Body of pancreas (tissue), 4 donors: ENCODE measurements at regions not wholly inside any gene's neighbourhood (a gene's known extent, or its start where the extent isn't known, plus 50 kb on each side); places are given as distances from the start of the nearest gene placed in this dataset.

ENCODE experiments used
- ATAC-seq: fragments of 150-250 bp; one replicate; pipeline ENCODE4 v1.9.1; 2016
- DNase-seq, 4 donors: peaks; one replicate each; pipeline ENCODE4 v3.0.0-alpha.2; 2019
- H3K27ac ChIP-seq, 4 donors: fragments of 200-600 bp; sonication (generic); 1 replicate in 3 of 4; 2 replicates in 1 of 4; pipeline versions ENCODE4 v1.5.1 to v1.6.1; 2016 to 2019; ENCODE audit warnings: mild to moderate bottlenecking in 1 of 4, mixed read lengths in 1 of 4, moderate library complexity in 1 of 4
- H3K27me3 ChIP-seq, 2 donors: fragments of 200-600 bp; sonication (generic); one replicate each; pipeline ENCODE4 v1.6.0; 2016; ENCODE audit warnings: mild to moderate bottlenecking in 1 of 2
- H3K36me3 ChIP-seq, 2 donors: fragments of 200-600 bp; sonication (generic); replicated peaks in 1 of 2; 2 replicates each; pipeline ENCODE4 v1.5.1; 2016; ENCODE audit warnings: low read depth in 2 of 2; ENCODE audit not compliant: insufficient read depth in 1 of 2
- H3K4me1 ChIP-seq: fragments of 200-600 bp; sonication (generic); one replicate; pipeline ENCODE4 v1.6.0; 2016
- H3K4me3 ChIP-seq, 2 donors: fragments of 200-600 bp; sonication (generic); 1 replicate in 1 of 2; 2 replicates in 1 of 2; pipeline ENCODE4 v1.5.1; 2016 to 2019
- H3K9me3 ChIP-seq, 3 donors: fragments of 200-600 bp; sonication (generic); 1 replicate in 2 of 3; 2 replicates in 1 of 3; pipeline ENCODE4 v1.5.1; 2016
- CTCF ChIP-seq, 7 experiments: fragments of 450-650 bp in 4 of 7; fragments of 200-600 bp in 3 of 7; sonication (generic) in 3 of 7; IDR thresholded peaks; one replicate each; pipeline ENCODE4 v1.5.1; 2016 to 2019; ENCODE audit warnings: antibody characterized with exemption in 7 of 7
- POLR2A ChIP-seq, 3 donors: fragments of 450-650 bp; IDR thresholded peaks; one replicate each; pipeline ENCODE4 v1.6.1; 2016; ENCODE audit warnings: antibody characterized with exemption in 3 of 3, mild to moderate bottlenecking in 2 of 3
- WGBS, 2 donors: methylation state at CpG; one replicate each; pipeline ENCODE4 v1.1.5; 2017; 5-methylcytosine and 5-hydroxymethylcytosine counted together
- intact Hi-C: fragments of 100-400 bp; cut with DNase I; formaldehyde crosslinking; loops from one replicate; pipeline ENCODE4 v1.15.1; 2023

- Histone ChIP-seq H3K9me3 (no peaks in the 10 kb centered on the region), H3K27me3 (no peaks in the 10 kb centered on the region), H3K4me3 (no peak overlapping the region), H3K36me3 (no peaks in the 10 kb centered on the region), H3K27ac (peak overlapping the region in 3 of 4 donors; percentile 58 to 67 (median 67)), H3K4me1 (no peaks in the 10 kb centered on the region)
- TF ChIP-seq CTCF (IDR thresholded peaks at IDR 0.05) (peak; percentile 12 to 65 (median 55)), POLR2A (IDR thresholded peaks at IDR 0.05) (no peak)
- 10 to 11% methylated on average over 12 of the region's 12 CpGs for WGBS, 2 donors
- peak; percentile 95 for ATAC-seq
- DNase-seq: peak; percentile 45 to 86 (median 72)
- intact Hi-C loops: loop anchor here (5.0 kb wide), 1 partner anchor 332 kb away; no protein-coding TSS in a partner anchor
These were observed 314.9 kb upstream of the DIPK2B start for GRCh38 chrX:45515262-45516215.

- no peak for ATAC-seq
- DNase-seq: no peak
These were observed 312.4 kb upstream of the DIPK2B start for GRCh38 chrX:45513042-45513441.

GRCh38 chrX:45508454-45508853 is 307.8 kb upstream of the DIPK2B start:
- Histone ChIP-seq H3K9me3 (no peaks in the 10 kb centered on the region), H3K4me3 (no peak overlapping the region), H3K27me3 (no peaks in the 10 kb centered on the region), H3K4me1 (peaks cover 25% of the 10 kb centered on the region), H3K27ac (no peak overlapping the region), H3K36me3 (no peaks in the 10 kb centered on the region)
- DNase-seq: peak in 1 of 4 donors; percentile 13
- 82 to 100% methylated on average over 2 of the region's 2 CpGs for WGBS, 2 donors
- no peak for ATAC-seq
- intact Hi-C loops: no loop called here
- TF ChIP-seq POLR2A (IDR thresholded peaks at IDR 0.05) (no peak), CTCF (IDR thresholded peaks at IDR 0.05) (no peak)

More at GRCh38 chrX:45513042-45513441, 312.4 kb upstream of the DIPK2B start:
- Histone ChIP-seq H3K9me3 (no peaks in the 10 kb centered on the region), H3K27me3 (no peaks in the 10 kb centered on the region), H3K27ac (no peak overlapping the region), H3K4me3 (no peak overlapping the region), H3K4me1 (peaks cover under 1% of the 10 kb centered on the region), H3K36me3 (no peaks in the 10 kb centered on the region)
- intact Hi-C loops: no loop called here
- TF ChIP-seq CTCF (IDR thresholded peaks at IDR 0.05): no peak
- TF ChIP-seq POLR2A (IDR thresholded peaks at IDR 0.05): no peak
- 79 to 84% methylated on average over 3 of the region's 3 CpGs for WGBS, 2 donors

GRCh38 chrX:45506149-45506730 is 305.6 kb upstream of the DIPK2B start:
- intact Hi-C loops: no loop called here
- Histone ChIP-seq H3K4me1 (peaks cover 25% of the 10 kb centered on the region), H3K27ac (peak overlapping the region; percentile 76 to 91 (median 82)), H3K36me3 (no peaks in the 10 kb centered on the region), H3K4me3 (no peak overlapping the region), H3K9me3 (no peaks in the 10 kb centered on the region), H3K27me3 (no peaks in the 10 kb centered on the region)
- 41 to 47% methylated on average over 2 of the region's 2 CpGs for WGBS, 2 donors
- no peak for ATAC-seq
- DNase-seq: no peak
- TF ChIP-seq CTCF (IDR thresholded peaks at IDR 0.05): no peak
- TF ChIP-seq POLR2A (IDR thresholded peaks at IDR 0.05): no peak
